CD4-positive, alpha-beta T cell treated with Interleukin-17A for 4 hours (primary cell): ENCODE measurements at regions not wholly inside any gene's neighbourhood (a gene's known extent, or its start where the extent isn't known, plus 50 kb on each side); places are given as distances from the start of the nearest gene placed in this dataset.
"Not testable (repeated sequence)": the region's sequence is repeated elsewhere in the genome, so short reads cannot be mapped to it uniquely, and the experiment has no call there.

Source experiments
- DNase-seq: peaks from one replicate; pipeline ENCODE4 v3.0.0-alpha.2; 2020; ENCODE audit warnings: mixed read lengths

DNA sequence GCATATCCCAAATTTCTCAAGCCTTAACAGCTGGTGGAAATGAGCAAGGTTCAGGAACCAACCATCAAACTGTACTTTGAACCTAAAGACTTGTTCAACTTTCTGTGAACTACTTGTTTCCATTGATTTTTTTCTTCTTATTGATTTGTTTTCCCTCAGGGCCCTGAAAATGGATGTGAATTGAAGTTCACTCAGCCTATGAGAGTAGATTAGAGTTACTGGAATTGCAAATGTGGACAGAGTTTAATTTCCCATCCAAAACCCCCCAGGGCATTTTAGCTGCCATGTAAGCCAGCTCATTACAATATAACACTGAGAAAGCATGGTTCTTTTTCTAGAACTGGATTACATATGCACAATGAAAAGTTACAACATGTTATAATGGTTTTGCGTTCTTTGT, 1105.7 kb downstream of the REEP3 start:
- DNase-seq, result no peak

DNA sequence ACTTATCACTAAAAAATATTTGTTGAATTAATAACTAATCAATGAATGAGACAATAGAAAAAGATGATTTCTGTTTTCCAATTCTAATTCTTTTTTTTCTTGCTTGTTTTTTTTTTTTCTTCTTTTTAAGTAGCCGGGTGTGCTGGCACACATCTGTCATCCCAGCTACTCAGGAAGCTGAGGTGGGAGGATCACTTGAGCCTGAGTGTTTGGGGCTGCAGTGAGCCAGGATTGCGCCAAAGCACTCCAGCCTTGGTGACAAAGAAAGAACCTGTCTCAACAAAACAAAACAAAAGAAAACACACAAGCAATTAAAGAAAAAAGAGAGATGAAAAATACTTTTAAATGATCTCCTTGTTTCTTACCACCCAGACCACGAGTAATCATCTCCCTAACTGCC, 1109.3 kb downstream of the REEP3 start:
- no peak for DNase-seq

DNA sequence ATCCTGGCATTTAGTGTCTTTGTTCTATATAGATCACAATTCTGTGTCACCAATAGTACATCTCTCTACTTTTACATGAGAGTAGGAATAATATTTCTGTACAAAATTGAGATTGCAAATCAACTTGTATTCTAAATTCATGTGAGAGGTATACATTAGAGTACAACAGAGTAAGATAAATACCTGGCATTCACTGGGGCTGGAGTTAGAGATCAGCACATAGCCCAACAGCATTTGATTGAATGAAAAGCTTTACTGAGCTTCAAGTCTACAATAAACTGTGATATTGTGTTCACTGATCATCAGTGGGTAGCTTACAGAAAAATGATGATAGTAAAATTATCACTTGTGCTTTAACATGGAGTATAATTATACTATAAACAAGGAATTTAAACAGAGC, 1114.7 kb downstream of the REEP3 start:
- no peak for DNase-seq

DNA sequence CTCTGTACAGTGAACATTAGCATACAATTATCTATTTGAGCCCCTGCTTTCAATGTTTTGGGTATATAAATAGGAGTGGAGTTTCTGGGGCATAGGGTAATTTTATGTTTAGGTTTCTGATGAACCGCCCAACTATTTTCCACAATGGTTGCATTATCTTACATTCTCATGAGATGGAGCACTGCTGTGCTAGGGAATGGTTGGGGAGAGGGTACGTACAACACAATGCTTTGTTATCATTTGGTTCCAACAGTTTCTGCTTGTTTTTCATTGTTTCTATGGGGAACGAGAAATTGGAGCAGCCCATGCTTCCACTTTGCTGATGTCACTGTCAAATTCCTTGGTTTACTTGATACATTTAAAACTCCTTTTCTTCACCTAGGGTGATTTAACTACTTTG, 1115.3 kb downstream of the REEP3 start:
- DNase-seq, result no peak

DNA sequence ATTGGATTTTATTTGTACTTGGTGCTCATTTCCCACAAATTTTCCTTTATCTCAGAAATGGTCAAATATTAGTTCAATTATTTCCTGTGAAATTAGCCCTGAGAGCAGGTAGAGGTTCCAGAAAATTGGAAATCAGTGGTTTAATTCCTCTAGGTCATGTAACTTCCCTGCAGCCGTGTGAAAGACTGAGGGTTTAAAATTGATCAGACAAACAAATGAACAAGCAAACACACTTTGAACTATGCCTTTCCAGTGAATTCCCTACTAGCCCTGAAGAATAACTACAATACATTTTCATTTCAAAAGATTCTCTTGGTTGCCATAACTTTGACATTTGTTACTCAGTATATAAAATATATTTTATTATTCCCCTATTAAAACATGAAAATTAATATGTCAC, 1116.7 kb downstream of the REEP3 start:
- no peak for DNase-seq

DNA sequence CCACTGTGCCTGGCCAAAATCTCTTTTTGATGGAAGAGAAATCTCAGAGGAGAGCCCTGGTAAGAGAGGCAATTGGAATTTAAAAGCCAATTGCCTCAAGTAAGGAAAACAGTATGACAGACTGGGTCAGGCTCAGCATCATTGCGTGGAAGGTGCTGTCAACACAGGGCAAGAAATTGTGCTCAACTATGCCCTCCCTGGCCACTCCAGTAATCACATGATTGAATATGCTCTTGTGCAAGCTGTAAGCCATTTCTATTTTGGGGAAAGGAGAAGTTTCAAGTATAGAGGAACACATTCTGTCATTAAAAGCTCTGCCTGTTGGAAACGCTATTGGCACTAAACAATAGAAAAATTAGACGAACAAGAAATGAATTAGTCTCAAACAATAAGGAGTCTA, 1127.7 kb downstream of the REEP3 start:
- no peak for DNase-seq

DNA sequence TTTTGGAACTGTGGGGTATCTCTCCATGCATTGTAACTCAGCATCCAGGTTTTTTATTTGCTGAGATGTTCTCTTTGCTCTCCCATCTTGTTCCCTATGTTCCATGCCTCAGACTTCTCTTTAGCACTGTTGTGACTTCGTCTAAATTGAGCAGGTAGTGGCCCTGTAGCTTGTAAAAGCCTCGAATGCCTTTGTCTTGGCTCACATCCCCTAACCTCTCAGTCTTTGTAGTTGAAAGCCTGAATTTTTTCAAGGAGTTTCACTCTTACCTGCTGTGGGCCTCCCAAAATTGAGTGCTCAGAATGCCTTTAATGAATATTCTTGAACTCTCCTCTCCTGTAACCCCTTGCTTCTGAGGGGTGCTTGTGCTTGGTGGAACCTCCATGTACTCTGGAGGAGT, 1137.3 kb downstream of the REEP3 start:
- DNase-seq, result no peak

DNA sequence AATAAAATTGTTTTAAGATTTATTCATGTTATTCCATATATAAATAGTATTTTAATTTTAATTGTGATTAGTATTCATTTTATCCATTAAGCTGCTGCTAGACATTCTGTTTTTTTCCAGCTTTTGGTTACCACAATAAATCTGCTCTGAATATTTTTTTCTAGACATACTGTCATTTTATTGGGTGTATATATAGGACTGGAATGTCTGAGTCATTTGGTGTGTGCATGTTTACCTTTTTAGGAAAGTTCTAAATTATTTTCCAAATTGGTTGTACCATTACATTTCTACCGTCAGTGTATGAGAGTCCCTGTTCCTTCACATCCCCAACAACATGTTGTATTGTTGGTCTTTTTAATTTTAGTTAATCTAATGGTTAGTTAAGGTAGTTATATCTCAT, 1138.1 kb downstream of the REEP3 start:
- no peak for DNase-seq

DNA sequence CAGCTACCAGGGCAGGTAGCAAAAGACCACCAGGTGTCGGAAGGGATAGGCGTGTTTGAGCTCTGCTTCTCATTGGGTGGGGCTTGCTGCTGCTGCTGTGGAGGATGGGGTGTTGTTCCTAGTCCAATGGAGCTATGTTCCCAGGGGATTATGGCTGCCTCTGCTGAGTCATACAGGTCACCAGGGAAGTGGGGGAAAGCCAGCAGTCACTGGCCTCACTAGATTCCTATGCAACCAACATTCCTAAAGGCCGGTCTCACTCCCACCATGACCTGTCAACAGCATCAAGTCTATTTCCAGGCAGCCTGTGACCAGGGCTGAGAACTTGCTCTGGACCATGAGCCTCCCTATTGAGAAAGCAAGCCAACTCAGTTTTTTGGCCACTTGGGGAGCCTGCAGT, 1160.8 kb downstream of the REEP3 start:
- no peak for DNase-seq

DNA sequence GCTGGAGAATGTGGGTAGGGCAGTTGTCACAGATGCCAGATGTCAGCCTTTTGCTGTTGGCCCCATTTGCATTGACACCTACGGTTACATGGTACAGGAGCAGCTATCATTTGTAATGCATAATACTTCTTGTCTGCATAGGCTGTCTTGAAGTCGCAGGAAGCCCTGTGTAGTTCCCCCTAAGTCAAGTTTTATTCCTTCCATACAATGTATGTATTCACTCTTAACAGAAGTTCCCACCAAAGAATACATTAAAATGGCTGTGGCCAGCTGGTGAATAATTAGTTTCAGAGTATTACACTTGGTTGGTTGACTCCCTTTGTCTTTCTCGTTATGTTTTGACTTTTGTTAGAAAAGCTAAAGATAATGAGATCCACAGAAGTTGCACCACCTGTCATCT, 1169.0 kb downstream of the REEP3 start:
- DNase-seq, result no peak

DNA sequence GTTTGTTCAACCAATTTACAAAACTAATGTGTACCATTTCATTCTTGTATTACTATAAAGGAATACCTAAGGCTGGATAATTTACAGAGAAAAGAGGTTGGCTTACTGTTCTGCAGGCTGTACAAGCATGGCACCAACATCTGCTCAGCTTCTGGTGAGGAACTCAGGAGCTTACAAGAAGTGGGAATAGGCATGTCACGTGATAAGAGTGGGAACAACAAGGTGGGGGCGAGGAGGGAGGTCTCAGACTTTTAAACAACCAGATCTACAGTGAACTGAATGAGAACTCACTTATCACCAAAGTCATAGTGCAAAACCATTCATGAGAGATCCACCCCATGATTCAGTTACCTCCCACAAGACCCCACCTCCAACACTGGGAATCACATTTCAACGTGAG, 1178.0 kb downstream of the REEP3 start:
- no peak for DNase-seq

DNA sequence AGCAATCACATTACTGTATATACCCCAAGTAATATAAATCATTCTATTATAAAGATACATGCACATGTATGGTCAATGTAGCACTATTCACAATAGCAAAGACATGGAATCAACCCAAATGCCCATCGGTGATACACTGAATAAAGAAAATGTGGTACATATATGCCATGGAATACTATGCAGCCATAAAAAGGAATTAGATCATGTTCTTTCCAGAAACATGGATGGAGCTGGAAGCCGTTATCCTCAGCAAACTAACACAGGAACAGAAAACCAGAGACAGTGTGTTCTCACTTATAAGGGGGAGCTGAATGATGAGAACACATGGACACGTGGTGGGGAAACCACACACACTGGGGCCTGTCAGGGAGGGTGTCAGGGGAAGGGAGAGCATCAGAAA, 1180.9 kb downstream of the REEP3 start:
- not testable (repeated sequence) for DNase-seq

DNA sequence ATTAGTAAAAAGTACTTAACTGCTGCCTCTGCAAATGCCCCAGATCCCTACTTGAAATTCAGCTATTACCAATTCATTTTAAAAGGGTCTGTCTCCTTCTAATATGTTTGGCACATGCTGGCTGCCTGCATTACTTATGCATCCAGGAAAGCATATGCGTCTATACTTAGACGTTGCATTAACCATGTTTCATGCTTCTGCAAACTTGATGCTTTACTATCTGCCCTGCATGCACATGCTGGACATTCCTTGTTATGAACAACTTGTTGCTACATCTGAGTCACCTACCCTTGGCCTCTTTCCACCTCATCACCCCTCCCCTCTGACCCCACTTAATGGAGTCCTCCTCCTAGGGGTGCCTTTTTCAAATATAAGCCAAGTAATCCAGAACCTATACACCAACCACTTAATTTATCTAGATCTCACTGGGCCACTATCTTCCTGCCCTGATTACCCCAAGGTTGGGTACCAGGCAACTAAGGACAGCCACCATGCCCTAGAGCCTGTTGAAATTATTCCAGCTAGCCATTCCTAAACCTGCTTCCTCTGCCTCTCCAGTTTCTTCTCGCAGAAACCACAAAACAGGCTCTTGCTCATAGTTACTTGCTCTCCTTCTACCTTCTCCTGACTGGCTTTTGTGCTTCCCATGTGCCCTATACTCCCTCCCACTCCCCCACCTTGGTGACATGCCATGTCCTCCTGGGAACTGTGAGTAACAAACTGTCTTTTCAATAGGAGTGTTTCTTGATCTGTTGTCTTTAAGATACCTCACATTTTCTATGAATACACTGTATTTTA, 1187.9 kb downstream of the REEP3 start:
- DNase-seq, result no peak

DNA sequence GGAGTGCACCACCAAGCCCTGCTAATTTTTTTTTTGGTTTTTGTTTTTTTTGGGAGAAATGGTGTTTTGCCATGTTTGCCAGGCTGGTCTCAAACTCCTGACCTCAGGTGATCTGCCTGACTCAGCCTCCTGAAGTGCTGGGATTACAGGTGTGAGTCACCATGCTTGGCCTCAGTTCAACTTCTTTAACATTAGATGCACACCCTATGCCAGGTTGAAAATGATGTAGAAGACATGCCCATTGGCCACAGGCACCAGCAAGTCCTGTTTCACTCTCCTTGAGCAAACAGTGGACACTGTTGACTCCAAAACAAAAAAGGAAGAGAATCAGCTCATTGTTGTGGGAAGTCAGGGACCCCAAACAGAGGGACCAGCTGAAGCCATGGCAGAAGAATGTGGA, 1205.3 kb downstream of the REEP3 start:
- no peak for DNase-seq

DNA sequence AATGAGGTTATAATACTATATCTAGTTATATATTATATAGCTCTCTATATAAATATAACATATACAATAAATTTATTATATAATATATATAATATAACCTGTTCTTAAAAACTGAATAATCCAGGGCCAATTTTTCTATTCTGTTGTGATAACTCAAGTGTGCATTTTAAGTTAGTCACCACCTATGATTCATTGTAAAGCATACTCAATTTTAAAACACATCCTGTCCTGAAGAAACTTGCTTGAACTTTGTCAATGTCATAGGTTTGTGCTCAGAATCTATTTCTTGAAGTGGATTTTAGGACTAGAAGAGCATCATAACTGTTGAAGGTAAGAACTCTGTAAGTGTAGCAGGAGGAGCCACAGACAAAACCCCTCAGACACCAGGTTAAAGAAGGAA, 1209.8 kb downstream of the REEP3 start:
- DNase-seq, result no peak

DNA sequence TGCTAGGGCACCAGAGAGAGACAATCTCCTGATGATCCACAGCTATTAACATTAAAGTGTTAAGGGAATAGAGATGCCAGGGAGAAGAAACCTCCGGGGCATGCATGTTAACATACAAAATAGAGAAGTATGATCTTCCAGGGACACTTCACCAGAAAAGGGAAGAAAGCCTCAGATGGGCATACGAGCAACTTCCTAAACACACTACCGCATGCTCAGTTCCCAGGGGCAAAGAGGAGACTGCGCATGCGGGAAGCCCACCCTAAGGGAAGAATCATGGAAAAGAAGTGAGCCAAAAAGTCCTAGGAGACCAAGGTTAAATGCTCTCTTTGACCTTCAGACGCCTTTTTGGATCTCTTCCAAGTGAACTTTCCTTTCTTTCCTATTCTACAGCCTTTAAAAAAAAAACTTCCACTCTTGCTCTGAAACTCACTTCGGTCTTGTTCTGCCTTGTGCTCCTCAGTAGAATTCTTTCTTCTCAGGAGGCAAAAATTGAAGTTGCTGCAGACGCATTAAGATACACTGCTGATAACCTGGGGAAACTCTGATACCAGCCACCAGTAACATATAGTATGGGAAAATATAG, 1211.3 kb downstream of the REEP3 start:
- DNase-seq, result no peak

DNA sequence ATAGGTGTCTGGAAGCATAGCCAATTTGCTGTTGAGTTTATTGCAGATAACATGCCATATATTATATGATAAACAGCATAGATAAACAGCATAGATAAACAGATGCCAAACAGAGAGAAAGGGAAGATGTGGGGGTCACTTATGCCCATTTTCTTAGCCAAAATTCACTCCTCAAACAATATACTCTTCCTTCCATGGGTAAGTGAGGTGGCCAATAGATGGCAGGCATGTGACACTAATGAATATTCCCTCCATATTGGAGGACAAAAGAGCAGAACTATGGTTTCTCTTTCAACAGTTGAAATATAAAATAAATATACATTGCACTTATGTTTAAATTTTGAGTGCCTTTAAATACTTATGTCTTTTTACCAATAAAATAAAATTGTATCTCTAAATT, 1212.8 kb downstream of the REEP3 start:
- DNase-seq, result no peak

DNA sequence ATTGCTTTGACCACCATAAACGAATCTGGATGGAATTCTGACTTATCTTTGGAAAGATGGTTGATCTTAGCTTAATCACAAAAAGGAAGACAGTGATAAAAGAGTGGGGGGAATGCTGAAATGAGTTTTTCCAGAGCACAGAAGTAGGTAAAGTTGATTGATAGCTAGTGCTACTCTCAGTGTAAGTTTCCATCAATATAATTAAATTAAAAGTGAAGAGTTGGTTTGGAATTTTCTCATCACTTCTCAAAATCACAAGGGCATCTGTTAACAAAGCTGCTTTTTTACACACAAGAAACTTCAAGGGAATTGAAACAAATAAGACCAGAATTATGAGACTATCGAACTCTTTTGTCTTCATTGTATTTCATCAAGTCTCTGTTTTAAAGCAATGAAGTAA, 1217.3 kb downstream of the REEP3 start:
- no peak for DNase-seq

DNA sequence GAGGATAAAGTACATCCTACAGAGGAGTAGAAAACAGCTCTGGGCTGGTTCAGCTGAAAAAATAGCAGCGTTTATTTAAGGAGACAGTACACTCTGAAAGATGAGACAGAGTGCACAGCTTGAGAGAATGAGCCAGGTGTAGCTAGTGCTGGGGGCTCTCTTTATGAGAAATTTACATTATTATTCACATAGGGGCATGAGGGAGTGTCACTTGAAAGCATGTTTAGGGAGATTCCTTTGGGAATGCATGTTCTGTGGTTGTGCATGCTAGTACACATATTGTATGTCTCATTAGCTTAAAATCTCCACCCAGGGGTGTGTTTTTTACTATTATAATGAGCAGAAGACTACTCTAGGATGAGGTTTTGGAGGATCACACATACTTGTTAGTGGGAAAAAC, 1224.4 kb downstream of the REEP3 start:
- DNase-seq, result no peak

DNA sequence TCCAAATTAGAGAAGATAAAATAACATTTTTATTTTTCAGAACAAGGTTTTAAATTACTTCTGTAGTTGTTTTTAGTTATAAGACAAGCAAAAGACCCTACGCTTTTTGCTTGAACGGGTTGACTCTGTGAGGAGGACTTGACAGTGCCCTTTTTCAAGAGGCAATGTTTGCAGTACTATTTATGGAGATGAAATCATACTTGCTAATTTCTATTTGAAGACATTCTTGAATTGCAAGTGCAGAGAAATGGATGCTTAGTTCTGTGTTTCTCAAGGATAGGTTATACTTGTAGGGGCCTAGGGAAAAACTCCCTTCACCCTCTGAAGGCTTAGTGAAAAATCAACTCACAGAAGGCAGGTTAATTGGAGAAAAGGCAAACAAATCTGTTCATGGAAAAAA, 1229.5 kb downstream of the REEP3 start:
- no peak for DNase-seq

DNA sequence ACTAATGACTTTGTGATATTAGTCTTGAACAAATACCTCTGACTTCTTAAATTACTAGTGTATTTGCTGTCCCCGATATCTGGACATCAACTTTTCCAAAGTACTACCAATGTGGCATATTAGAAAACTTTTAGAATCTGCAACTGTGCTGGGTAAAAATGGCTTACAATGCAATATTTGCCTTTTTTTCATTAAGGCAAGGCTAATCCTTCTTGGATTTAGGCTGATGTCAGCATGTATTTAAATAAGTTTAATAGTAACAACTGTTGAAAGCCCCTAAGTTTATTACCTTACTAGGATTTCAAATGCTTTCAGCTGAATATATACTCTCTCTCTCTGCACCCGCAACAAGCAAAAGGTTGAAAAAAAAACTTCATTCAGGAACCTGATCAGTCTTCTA, 1232.3 kb downstream of the REEP3 start:
- no peak for DNase-seq

DNA sequence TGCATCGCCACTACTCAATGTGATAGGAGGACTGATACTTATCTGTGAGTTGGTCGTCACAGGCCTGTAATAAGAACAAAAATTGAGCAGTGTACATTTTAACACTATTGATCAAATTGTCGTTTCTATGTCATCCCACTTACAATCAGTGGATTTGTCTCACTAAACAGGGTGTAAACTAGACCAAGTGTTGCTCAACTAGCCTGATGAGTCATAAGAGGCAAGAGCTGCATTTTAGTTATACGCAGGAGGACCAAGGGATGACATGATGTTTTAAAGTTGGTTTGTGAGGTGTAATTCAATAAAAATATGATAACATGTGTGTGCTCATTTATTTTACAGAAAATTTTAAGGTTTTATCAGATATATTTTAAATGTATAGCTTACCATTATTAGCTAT, 1239.2 kb downstream of the REEP3 start:
- no peak for DNase-seq

DNA sequence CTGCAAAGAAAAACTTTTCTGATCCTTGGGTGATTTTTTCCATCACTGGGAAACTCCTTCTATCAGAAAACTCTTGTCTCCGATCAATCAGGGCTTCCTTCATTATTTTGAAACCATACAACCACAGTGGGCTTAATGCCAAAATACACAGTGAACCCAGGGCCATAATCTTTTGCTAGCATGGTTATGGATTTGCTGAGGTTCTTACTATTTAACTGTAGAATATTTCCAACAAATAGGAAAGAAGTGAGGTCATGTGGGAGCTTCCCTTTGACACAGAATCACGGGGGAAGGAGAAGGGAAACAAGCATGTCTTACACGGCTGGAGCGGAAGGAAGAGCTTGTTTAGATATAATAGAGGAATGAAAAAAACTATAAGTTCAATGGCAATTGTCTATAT, 1241.7 kb downstream of the REEP3 start:
- DNase-seq, result no peak

DNA sequence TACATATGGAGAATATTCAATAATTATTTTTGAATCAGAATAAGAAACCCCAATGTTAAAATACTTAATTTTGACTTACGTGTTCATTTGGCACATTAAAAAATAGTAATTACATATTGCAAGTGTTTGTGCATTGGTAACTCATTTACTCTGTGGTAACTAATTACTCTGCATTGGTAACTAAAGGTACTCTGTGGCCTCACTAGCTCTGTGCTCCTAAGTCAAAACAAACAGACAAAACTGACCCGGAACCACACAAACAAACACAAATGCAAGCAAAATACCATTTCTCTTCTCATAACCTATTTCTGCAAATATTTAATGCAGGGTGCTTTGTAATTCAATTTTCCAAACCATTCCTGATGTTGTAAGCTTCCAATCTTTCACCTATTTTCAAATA, 1244.3 kb downstream of the REEP3 start:
- no peak for DNase-seq
